Mammary epithelial cell (primary cell): ENCODE measurements at regions not wholly inside any gene's neighbourhood (a gene's known extent, or its start where the extent isn't known, plus 50 kb on each side); places are given as distances from the start of the nearest gene placed in this dataset.

ENCODE experiments used
- EZH2 ChIP-seq: IDR thresholded peaks from 2 replicates; pipeline ENCODE4 v1.6.1; 2012; ENCODE audit warnings: low read length, inconsistent platforms, borderline replicate concordance
- TF ChIP-seq, protein P1 (sequence below), 2 donors: IDR thresholded peaks in 1 of 2; conservative IDR thresholded peaks in 1 of 2; 2 replicates each; pipeline ENCODE4 v1.5.1; 2011 to 2012; ENCODE audit warnings: inconsistent platforms in 2 of 2, low read length in 2 of 2, mild to moderate bottlenecking in 2 of 2, control low read depth in 1 of 2, low read depth in 1 of 2; ENCODE audit not compliant: insufficient read depth in 1 of 2; ENCODE audit errors: extremely low read depth in 1 of 2

DNA sequence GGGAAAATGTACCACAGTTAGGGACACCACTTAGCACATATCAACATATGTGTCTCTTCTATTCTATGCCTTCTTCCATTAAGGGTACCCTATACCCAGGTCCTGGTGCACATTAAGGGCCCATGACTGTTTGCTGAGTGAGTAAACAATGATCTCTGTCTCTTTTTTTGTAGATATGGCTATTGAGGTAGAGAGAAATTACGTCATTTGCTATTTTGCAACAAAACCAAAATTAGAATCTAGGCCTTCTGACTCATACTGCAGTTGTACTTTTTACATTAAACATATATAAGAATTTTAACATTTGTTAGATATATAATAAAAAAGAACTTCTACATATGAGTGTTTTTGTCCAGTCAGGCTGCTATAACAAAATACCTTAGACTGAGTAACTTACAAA is 683.2 kb upstream of the LRRN3 start:
- TF ChIP-seq, protein P1, sequence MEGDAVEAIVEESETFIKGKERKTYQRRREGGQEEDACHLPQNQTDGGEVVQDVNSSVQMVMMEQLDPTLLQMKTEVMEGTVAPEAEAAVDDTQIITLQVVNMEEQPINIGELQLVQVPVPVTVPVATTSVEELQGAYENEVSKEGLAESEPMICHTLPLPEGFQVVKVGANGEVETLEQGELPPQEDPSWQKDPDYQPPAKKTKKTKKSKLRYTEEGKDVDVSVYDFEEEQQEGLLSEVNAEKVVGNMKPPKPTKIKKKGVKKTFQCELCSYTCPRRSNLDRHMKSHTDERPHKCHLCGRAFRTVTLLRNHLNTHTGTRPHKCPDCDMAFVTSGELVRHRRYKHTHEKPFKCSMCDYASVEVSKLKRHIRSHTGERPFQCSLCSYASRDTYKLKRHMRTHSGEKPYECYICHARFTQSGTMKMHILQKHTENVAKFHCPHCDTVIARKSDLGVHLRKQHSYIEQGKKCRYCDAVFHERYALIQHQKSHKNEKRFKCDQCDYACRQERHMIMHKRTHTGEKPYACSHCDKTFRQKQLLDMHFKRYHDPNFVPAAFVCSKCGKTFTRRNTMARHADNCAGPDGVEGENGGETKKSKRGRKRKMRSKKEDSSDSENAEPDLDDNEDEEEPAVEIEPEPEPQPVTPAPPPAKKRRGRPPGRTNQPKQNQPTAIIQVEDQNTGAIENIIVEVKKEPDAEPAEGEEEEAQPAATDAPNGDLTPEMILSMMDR (conservative IDR thresholded peaks at IDR 0.05 in 1 of 2, IDR thresholded peaks at IDR 0.05 in 1 of 2; ENCODE audit: extremely low read depth in 1 of 2, insufficient read depth in 1 of 2, low read depth in 1 of 2, low read length in 2 of 2) = no peak
- TF ChIP-seq EZH2 = no peak
